Loucy (cell line): ENCODE measurements at regions not wholly inside any gene's neighbourhood (a gene's known extent, or its start where the extent isn't known, plus 50 kb on each side); places are given as distances from the start of the nearest gene placed in this dataset.
A peak's percentile ranks its signal among the peaks of the same experiment; 100 is the strongest.

Experiments
- H2AFZ ChIP-seq: fragments of 200-600 bp; sonication (generic); 2 replicates; pipeline ENCODE4 v1.6.0; 2016; ENCODE audit warnings: antibody characterized with exemption, mild to moderate bottlenecking, low read length, moderate library complexity
- H3F3A ChIP-seq: fragments of 200-600 bp; 2 replicates; pipeline ENCODE4 v1.6.0; 2016; ENCODE audit warnings: antibody characterized with exemption, low read depth, mild to moderate bottlenecking
- H3K27me3 ChIP-seq: fragments of 200-600 bp; sonication (generic); 2 replicates; pipeline ENCODE4 v1.6.1; 2014; ENCODE audit warnings: low read length, mild to moderate bottlenecking; ENCODE audit not compliant: insufficient read depth, poor library complexity, severe bottlenecking
- H3K36me3 ChIP-seq: fragments of 200-600 bp; sonication (generic); 2 replicates; pipeline ENCODE4 v1.6.1; 2016; ENCODE audit warnings: low read length; ENCODE audit not compliant: insufficient read depth
- H3K4me1 ChIP-seq: fragments of 200-600 bp; sonication (generic); 2 replicates; pipeline ENCODE4 v1.5.1; 2014; ENCODE audit warnings: low read length, mild to moderate bottlenecking; ENCODE audit not compliant: insufficient read depth, poor library complexity, severe bottlenecking
- H3K4me2 ChIP-seq: fragments of 200-600 bp; sonication (generic); 2 replicates; pipeline ENCODE4 v1.6.0; 2014; ENCODE audit warnings: antibody characterized with exemption, low read length, low read depth, mild to moderate bottlenecking; ENCODE audit not compliant: poor library complexity, severe bottlenecking
- H3K4me3 ChIP-seq: fragments of 200-600 bp; sonication (generic); 2 replicates; pipeline ENCODE4 v1.5.1; 2014; ENCODE audit warnings: low read length, mild to moderate bottlenecking, mixed read lengths; ENCODE audit not compliant: poor library complexity, severe bottlenecking
- H3K79me2 ChIP-seq: fragments of 200-600 bp; sonication (generic); 2 replicates; pipeline ENCODE4 v1.6.1; 2014; ENCODE audit warnings: low read length; ENCODE audit not compliant: insufficient read depth
- H3K9ac ChIP-seq: fragments of 200-600 bp; sonication (generic); 2 replicates; pipeline ENCODE4 v1.6.0; 2014; ENCODE audit warnings: mild to moderate bottlenecking, low read depth, low read length, moderate library complexity; ENCODE audit not compliant: poor library complexity, severe bottlenecking
- H3K9me2 ChIP-seq: fragments of 200-600 bp; sonication (generic); replicated peaks from 2 replicates; pipeline ENCODE4 v1.6.1; 2016; ENCODE audit warnings: low read depth, low read length, mixed read lengths
- H3K9me3 ChIP-seq: fragments of 200-600 bp; sonication (generic); 2 replicates; pipeline ENCODE4 v1.6.1; 2014; ENCODE audit warnings: mild to moderate bottlenecking, antibody characterized with exemption, low read length, low read depth; ENCODE audit not compliant: insufficient read depth
- H4K20me1 ChIP-seq: fragments of 200-600 bp; sonication (generic); 2 replicates; pipeline ENCODE4 v1.6.0; 2014; ENCODE audit warnings: antibody characterized with exemption, low read length, mild to moderate bottlenecking; ENCODE audit not compliant: insufficient read depth, poor library complexity, severe bottlenecking
- EZH2phosphoT487 ChIP-seq: fragments of 200-600 bp; IDR thresholded peaks from 2 replicates; pipeline ENCODE4 v1.6.1; 2018; ENCODE audit warnings: antibody characterized with exemption, mild to moderate bottlenecking, moderate library complexity, borderline replicate concordance
- TF ChIP-seq, protein P1 (sequence below): fragments of 200-600 bp; sonication (generic); conservative IDR thresholded peaks from 2 replicates; pipeline ENCODE4 v1.5.1; 2014; ENCODE audit warnings: mild to moderate bottlenecking, antibody characterized with exemption, low read length

DNA sequence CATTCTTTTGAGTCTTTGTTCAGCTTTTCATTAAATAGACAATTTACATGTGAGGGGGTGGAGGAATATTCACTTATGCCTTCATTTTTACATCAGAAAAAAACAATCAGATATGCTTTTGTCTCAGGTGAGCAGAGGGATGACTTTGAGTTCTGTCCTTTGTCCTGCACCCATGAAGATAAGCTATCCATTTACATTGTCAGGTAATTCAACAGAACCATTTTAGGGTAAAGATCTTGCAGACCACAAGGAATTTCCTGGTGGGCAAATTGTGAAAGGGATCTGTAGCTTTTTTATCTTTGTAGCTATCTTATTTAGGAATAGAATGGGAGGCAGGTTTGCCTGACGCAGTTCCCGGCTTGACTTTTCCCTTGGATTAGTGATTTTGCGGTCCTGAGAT lies 242.7 kb upstream of the IRF2BP2 start:
- Histone ChIP-seq H2AFZ (no peak overlapping the region), H3K9me2 (no peaks in the 10 kb centered on the region), H3K36me3 (no peaks in the 10 kb centered on the region), H3K79me2 (no peaks in the 10 kb centered on the region), H3K9me3 (no peaks in the 10 kb centered on the region), H3K4me3 (no peak overlapping the region), H3K4me1 (peaks cover 23% of the 10 kb centered on the region), H3F3A (no peaks in the 10 kb centered on the region), H3K4me2 (no peak overlapping the region), H3K9ac (no peak overlapping the region), H4K20me1 (no peaks in the 10 kb centered on the region), H3K27me3 (no peaks in the 10 kb centered on the region)
- no peak for TF ChIP-seq EZH2phosphoT487
- TF ChIP-seq, protein P1, sequence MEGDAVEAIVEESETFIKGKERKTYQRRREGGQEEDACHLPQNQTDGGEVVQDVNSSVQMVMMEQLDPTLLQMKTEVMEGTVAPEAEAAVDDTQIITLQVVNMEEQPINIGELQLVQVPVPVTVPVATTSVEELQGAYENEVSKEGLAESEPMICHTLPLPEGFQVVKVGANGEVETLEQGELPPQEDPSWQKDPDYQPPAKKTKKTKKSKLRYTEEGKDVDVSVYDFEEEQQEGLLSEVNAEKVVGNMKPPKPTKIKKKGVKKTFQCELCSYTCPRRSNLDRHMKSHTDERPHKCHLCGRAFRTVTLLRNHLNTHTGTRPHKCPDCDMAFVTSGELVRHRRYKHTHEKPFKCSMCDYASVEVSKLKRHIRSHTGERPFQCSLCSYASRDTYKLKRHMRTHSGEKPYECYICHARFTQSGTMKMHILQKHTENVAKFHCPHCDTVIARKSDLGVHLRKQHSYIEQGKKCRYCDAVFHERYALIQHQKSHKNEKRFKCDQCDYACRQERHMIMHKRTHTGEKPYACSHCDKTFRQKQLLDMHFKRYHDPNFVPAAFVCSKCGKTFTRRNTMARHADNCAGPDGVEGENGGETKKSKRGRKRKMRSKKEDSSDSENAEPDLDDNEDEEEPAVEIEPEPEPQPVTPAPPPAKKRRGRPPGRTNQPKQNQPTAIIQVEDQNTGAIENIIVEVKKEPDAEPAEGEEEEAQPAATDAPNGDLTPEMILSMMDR, result no peak

DNA sequence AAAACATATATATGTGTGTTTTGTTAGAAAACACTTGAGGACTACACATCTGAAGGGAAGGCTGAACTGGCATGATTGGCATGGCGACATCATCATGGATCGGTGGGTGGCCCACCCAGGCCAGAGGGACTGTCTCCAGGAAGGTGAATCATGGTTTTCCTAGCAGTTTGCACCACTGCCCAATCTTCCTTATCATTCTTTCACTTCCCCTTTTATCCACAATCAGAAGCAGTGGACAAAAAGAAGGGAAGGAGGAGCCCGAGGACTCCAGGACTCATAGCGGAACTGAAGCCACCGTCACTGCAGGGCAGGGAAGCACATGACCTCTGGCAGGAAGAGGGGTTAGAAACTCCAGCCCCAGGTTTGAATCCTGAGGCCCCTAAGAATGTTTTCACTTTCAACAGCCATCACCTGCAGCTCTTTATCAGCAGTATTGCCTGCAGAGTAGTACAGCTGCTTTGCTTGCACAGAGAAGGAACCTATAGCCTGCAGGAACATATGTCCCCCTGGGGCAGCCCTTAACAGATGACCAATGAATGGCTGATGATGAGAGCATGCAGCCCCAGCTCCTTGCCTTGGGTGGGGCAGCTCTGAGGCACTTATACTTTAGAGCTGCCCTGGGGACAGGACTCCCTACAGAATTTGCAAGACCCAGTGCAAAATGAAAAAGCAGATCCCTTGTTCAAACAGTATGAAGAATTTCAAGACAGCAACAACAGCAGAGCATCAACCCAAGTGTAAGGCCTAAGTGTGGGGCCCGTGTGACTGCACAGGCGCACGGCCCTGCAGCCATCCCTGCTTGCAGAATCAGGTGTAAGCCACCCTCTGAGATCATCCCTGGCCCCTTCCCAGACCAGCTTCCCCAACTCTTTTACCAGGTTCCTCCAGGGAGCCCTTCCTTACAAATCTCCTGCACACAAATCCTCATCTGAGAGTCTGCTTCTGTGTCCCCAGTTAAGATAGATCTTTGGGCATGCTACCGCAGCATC lies 241.8 kb upstream of the IRF2BP2 start:
- H2AFZ ChIP-seq, result peak overlapping the region; percentile 83
- H3K4me2 ChIP-seq, result peak overlapping the region; percentile 18
- H3K79me2 ChIP-seq, result no peaks in the 10 kb centered on the region
- H3K27me3 ChIP-seq, result no peaks in the 10 kb centered on the region
- no peaks in the 10 kb centered on the region for H3K9me2 ChIP-seq
- H3K9me3 ChIP-seq, result no peaks in the 10 kb centered on the region
- peak overlapping the region; percentile 36 for H3K9ac ChIP-seq
- no peak for TF ChIP-seq EZH2phosphoT487
- TF ChIP-seq, protein P1, result no peak
- no peak overlapping the region for H3K4me3 ChIP-seq
- H3F3A ChIP-seq, result no peaks in the 10 kb centered on the region
- no peaks in the 10 kb centered on the region for H4K20me1 ChIP-seq
- peaks cover 23% of the 10 kb centered on the region for H3K4me1 ChIP-seq
- H3K36me3 ChIP-seq, result no peaks in the 10 kb centered on the region

DNA sequence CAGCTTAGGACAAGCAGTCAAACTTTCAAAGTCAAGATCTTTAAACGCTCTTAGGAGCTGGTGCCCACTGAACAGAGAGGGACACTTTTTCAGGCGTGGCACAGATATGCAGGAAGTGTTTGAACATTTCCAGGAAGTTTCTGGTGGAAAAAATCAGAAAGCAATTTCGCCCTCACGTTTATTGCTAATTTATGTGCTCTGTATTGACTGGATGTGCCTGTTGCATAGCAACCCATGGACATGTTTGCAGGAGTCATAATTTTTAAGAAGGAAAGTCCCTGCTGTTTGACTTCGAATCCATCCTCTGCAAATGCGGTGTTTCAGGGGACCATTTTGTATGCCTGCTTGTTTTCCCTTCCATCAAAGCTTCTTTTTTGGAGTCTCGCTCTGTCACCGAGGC lies 239.9 kb upstream of the IRF2BP2 start:
- no peaks in the 10 kb centered on the region for H3K27me3 ChIP-seq

More for the DNA sequence above, 239.9 kb upstream of the IRF2BP2 start:
- H3K36me3 ChIP-seq, result no peaks in the 10 kb centered on the region
- no peaks in the 10 kb centered on the region for H3K9me3 ChIP-seq
- peaks cover 6% of the 10 kb centered on the region for H3F3A ChIP-seq
- H3K4me3 ChIP-seq, result no peak overlapping the region
- H3K4me2 ChIP-seq, result no peak overlapping the region
- H3K9me2 ChIP-seq, result no peaks in the 10 kb centered on the region
- H2AFZ ChIP-seq, result no peak overlapping the region
- no peak overlapping the region for H3K9ac ChIP-seq
- H3K4me1 ChIP-seq, result peaks cover 40% of the 10 kb centered on the region
- H3K79me2 ChIP-seq, result no peaks in the 10 kb centered on the region
- no peak for TF ChIP-seq EZH2phosphoT487
- TF ChIP-seq, protein P1, result no peak
- H4K20me1 ChIP-seq, result no peaks in the 10 kb centered on the region
